Bronchial epithelial cell (primary cell): ENCODE measurements at regions not wholly inside any gene's neighbourhood (a gene's known extent, or its start where the extent isn't known, plus 50 kb on each side); places are given as distances from the start of the nearest gene placed in this dataset.

Experiments
- DNase-seq: peaks from one replicate; pipeline ENCODE4 v3.0.0-alpha.2; 2010; ENCODE audit warnings: low read depth
- FAIRE-seq: peaks from 2 replicates; lab custom pipeline; 2011; peaks lifted over from hg19 to GRCh38; lab: Jason Lieb, UNC
- H3K27me3 ChIP-seq: 2 replicates; pipeline ENCODE4 v1.5.1; 2011; ENCODE audit warnings: low read length; ENCODE audit not compliant: control insufficient read depth, insufficient read depth
- H3K36me3 ChIP-seq: 2 replicates; pipeline ENCODE4 v1.5.1; 2011; ENCODE audit warnings: low read length; ENCODE audit not compliant: control insufficient read depth, insufficient read depth
- H3K4me3 ChIP-seq: 2 replicates; pipeline ENCODE4 v1.5.1; 2011; ENCODE audit warnings: mild to moderate bottlenecking, low read depth, low read length, control low read depth
- TF ChIP-seq, protein P1 (sequence below): IDR thresholded peaks from 2 replicates; pipeline ENCODE4 v1.5.1; 2011; ENCODE audit warnings: mild to moderate bottlenecking, moderate library complexity, low read length, control low read depth, inconsistent platforms; ENCODE audit not compliant: insufficient read depth, severe bottlenecking

DNA sequence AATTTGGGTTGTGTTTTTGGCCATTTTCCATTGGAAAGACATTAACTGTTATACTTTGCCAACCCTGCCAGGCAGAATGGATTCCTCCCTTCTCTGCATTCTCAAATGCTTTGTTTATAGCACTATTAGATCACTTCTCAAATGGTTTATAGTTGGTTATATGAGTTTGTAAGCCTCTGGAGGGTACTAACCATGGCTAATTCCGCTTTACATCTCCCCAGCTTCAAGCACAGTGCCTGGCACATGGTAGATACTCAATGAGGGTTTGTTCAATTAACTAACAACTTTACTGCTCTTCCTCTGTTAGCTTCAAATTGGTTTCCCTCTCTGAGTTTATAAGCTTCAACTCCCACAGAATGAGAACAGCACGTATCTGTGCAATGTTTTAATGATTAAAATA, 213.5 kb downstream of the SOX11 start:
- no peaks in the 10 kb centered on the region for H3K36me3 ChIP-seq
- no peaks in the 10 kb centered on the region for H3K27me3 ChIP-seq
- no peak for DNase-seq
- TF ChIP-seq, protein P1, sequence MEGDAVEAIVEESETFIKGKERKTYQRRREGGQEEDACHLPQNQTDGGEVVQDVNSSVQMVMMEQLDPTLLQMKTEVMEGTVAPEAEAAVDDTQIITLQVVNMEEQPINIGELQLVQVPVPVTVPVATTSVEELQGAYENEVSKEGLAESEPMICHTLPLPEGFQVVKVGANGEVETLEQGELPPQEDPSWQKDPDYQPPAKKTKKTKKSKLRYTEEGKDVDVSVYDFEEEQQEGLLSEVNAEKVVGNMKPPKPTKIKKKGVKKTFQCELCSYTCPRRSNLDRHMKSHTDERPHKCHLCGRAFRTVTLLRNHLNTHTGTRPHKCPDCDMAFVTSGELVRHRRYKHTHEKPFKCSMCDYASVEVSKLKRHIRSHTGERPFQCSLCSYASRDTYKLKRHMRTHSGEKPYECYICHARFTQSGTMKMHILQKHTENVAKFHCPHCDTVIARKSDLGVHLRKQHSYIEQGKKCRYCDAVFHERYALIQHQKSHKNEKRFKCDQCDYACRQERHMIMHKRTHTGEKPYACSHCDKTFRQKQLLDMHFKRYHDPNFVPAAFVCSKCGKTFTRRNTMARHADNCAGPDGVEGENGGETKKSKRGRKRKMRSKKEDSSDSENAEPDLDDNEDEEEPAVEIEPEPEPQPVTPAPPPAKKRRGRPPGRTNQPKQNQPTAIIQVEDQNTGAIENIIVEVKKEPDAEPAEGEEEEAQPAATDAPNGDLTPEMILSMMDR = no peak
- H3K4me3 ChIP-seq = no peak overlapping the region
- no peak for FAIRE-seq

DNA sequence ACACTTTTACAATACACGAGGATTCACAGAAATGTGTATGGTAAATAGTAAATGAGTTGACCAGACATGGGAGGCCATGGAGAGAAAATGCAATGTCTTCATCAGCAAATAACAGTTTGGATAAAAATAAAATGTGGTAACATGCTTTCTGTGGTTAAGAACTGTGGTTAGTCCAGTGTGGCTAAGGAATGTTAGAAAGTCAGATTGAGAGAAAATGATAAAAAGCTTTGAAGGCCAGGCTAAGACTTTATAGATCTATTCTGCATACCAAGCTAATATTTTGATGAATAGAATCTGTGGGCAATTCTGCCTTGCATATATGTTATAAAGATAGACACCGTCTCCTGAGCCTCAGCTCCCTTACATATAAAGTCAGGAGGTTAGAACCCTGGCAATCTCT, 215.9 kb downstream of the SOX11 start:
- no peak for DNase-seq
- no peak for FAIRE-seq
- Histone ChIP-seq H3K27me3 (no peaks in the 10 kb centered on the region), H3K36me3 (no peaks in the 10 kb centered on the region), H3K4me3 (no peak overlapping the region)
- TF ChIP-seq, protein P1 = no peak

DNA sequence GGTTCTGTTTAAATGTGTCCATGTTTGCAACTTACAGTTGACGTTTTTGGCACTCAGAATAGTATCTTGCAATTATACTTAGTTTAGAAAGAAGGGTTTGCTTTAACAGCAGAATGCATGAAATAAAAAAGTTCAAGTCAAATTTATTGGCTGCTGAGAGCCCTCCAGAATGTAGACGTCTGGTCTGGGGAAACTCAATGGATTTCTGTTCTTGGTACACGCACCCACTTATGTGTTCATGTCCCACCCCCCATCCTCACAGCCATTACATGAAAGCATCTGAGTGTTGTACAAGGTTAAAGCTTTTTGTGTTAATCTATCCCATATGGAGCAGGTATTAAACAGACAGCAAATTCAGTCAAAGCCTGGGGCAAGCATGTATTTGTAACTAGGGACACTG, 219.5 kb downstream of the SOX11 start:
- Histone ChIP-seq H3K4me3 (no peak overlapping the region), H3K36me3 (no peaks in the 10 kb centered on the region), H3K27me3 (no peaks in the 10 kb centered on the region)
- TF ChIP-seq, protein P1 = no peak
- FAIRE-seq = no peak
- no peak for DNase-seq

DNA sequence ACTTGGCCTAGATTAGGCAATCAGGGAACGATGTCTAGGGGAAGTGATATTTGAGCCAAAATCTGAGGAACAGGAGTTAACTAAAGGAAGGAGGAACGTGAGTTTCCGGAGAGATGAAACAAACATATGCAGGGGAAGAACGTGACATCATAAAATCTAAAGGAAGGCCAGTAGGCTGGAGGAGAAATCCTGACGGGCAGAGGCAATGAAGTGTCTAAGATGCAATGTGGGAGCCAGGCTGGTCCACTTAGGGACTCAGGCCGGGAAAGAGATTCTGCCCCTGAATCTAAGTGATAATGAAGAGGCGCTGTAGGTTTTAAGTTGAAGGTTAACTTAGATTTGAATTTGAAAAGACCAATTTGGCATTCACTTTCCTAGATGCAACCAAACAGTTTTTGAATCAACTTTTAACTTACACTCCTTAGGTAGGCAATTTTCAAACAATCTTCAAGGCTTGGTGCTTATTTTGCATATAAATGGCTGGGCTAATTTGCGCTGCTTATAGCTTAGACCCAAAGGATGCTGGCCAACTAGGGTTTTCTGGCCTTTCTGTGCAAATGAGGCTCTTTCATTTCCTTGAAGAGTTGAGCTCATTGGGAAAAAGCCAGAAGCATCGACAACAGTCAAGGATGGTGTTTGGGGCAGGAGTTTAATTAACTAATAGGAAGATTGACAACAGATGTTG, 221.7 kb downstream of the SOX11 start:
- FAIRE-seq = no peak
- TF ChIP-seq, protein P1 = no peak
- Histone ChIP-seq H3K27me3 (no peaks in the 10 kb centered on the region), H3K36me3 (no peaks in the 10 kb centered on the region), H3K4me3 (no peak overlapping the region)
- DNase-seq = no peak

DNA sequence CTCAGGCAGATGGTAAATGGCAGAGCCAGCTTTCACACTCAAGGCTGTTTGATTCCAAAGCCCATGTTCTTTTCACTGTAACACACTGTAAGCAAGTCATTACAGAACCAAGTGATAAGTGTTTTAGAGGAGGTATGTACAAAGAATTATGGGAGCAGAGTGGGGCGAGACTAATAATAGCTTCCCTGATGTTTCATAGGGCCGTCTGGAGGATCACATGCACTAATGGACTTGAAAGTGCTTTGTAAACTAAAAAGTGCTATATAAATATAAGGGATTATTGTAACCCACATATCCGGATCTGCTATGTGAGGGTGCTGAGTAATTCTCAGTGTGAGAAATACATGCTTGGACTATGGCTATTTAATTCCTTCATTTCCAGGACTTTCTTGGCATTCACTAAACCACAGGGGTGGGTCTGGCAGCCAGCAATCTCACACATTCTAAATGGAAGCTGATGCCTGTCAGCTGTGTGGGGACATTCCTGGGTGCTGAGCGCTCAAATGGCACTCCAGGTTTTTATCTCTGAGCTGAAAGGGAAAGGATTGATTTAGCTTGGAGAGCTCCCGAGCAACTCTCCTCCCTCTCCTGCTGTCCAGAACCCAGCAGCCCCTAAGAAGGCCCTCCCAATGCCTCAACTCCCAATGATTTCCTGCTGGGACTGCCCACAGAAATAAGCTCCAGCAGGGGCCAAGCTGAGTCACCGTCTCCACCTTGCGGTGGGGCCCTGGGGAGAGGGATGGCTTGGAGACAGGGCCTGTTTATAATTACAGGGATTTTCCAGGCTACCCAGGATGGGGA, 222.8 kb downstream of the SOX11 start:
- DNase-seq (no peak), FAIRE-seq (no peak)
- Histone ChIP-seq H3K27me3 (no peaks in the 10 kb centered on the region), H3K36me3 (no peaks in the 10 kb centered on the region), H3K4me3 (no peak overlapping the region)
- TF ChIP-seq, protein P1 = no peak
